HPDE6-E6E7 (cell line): ENCODE measurements at regions not wholly inside any gene's neighbourhood (a gene's known extent, or its start where the extent isn't known, plus 50 kb on each side); places are given as distances from the start of the nearest gene placed in this dataset.
A peak's percentile ranks its signal among the peaks of the same experiment; 100 is the strongest.

ENCODE experiments used
- DNase-seq: peaks from one replicate; pipeline ENCODE4 v3.0.0; 2011; ENCODE audit warnings: missing footprints; ENCODE audit errors: extremely low spot score

- DNase-seq, result no peak
Observed at GRCh38 chr20:50273601-50274491, 83.2 kb downstream of the CEBPB start.

DNA sequence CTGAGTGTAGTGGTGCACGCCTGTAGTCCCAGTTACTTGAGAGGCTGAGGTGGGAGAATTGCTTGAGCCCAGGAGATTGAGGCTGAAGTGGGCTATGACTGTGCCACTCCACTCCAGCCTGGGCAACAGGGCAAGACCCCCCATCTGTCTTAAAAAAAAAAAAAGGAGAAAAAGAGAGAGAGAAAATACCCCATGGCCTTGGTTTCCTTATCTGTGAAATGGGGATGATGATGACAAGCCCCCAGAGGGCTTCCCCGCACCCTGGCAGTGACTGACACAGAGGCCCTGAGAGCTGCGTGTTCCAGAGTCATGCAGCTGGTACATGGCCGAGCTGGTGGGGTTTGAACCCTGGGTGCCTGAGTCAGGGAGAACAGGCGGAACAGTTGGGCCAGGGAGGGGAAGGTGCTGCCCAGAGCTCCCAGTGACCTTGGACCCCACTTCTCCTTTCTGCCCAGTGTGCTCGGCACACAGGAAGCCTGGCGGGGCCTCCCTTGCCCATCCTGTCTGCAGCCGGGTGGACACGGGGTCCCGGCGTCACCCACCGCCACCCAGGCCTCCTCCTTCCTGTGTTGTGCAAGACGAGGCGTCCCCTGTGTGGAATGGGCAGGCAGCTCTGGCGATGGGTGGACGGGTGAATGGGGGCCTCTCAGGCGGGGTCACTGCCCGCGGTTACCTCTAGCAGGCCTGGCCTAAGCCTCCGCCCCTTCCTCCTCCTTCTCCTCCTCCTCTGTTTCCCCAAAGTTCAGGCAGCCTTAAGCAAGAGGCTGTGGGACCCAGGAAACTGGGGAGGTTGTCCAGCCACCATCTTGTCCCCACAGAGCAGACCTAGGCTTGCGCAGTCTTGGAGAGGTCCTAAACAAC is 84.2 kb downstream of the CEBPB start:
- DNase-seq, result no peak

GRCh38 chr20:50276119-50277063 is 85.8 kb downstream of the CEBPB start:
- DNase-seq, result no peak

GRCh38 chr20:50277064-50277415 is 86.4 kb downstream of the CEBPB start:
- no peak for DNase-seq

DNA sequence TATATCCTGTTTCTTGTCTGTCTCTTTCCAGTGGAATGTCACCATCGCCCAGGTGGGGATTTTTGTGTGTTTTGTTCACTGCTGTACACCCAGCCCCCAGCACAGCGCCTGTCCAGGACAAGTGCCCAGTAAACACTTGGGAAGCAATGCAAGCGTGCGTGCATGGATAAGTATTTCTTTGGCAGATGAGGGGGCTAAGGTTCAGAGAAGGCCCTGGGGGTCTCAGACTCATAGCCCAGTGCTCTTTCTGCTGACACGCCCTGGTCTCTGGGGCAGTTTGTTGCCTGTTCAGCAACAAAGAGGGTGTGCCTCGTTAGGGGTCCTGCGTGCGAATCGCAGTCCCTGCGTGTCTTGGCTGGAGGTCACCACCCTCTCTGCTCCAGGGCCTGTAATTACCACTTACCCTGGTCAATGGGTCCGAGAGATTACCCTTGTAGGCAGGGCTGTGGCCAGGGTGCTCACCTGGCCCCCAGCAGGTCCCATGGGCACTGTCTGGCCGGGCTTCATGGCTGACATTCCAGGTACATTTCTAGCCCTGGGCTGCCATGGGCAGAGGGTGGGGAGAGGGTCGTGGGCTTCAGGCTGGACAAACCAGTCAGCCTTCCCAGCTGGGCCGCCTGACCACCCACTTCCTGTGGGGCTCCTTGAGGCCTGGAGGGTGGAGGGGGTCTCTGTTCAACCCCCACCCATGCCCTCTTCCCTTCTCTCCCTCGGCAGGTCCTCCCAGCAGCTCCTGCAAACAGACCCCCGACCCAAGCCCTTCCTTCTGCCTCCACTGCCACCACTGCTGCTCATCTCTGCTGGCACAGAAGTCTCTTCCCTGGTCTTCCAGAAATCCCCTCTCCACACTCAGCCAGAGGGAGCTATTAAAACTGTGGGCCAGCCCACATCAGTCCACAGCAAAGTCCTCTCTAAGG is 87.1 kb downstream of the CEBPB start:
- DNase-seq, result no peak

- DNase-seq, result no peak
Observed at GRCh38 chr20:50278377-50278683, 87.7 kb downstream of the CEBPB start.

- DNase-seq, result peak; percentile 54
Observed at GRCh38 chr20:50278684-50279531, 88.3 kb downstream of the CEBPB start.

- DNase-seq, result no peak
Observed at GRCh38 chr20:50279988-50280850, 89.6 kb downstream of the CEBPB start.

- DNase-seq, result no peak
Observed at GRCh38 chr20:50280851-50281655, 90.4 kb downstream of the CEBPB start.

DNA sequence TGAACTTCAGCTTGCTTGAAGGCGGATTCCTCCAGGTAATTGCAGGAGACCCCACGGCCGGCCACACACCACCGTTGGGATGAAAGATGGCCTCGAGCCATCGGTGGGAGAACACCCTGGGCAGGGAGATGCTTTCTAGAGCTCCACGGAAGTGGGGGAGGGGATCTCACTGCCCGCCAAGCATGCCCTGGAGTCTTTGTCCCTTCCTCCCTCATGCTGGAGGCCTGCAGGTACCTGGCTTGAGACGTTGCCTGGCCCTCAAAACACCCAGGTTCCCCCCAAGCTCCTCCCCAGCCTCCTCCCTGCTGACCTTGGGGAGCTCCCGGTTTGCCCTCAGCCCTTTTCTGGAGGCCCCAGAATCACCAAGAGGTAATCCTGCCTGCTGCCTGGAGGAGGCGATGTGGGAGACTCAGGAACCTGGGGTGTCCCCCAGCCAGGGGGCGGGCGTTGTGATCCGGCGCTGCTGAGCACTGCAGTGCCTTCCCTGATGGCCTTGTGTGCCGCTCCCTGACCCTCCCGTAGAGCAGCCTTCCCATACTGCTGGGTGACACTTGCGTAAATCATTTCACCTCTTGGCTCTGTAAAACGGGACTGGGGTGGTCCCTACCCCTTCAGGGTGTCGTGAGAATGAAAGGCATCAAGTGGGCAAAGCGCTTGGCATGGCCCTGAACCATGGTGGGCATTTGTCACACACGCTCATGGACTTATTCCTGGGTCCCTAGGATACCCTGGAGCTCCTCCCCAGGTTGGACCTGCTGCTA is 91.4 kb downstream of the CEBPB start:
- no peak for DNase-seq

GRCh38 chr20:50282592-50283241 is 92.1 kb downstream of the CEBPB start:
- DNase-seq, result no peak

DNA sequence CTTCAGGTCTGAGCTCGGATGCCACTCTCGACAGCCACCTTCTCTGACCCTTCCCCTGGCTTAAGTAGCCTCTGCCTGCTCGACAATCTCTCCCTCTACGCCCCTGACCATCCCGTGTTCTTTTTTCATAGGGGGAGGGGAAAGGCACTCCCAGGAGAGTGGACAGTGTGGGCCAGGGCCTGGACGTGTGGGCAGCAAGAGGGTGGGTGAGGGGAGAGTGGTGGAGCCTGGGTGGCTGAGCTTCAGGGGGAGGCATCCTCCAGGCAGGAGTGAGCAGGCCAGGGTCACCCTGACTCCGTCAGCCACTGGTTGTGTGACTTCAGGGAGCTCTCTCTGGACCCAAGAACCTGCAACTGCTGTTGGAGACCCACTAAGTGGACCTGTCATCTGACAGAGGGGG is 92.7 kb downstream of the CEBPB start:
- DNase-seq, result no peak

GRCh38 chr20:50283922-50284810 is 93.5 kb downstream of the CEBPB start:
- DNase-seq, result peak; percentile 97

DNA sequence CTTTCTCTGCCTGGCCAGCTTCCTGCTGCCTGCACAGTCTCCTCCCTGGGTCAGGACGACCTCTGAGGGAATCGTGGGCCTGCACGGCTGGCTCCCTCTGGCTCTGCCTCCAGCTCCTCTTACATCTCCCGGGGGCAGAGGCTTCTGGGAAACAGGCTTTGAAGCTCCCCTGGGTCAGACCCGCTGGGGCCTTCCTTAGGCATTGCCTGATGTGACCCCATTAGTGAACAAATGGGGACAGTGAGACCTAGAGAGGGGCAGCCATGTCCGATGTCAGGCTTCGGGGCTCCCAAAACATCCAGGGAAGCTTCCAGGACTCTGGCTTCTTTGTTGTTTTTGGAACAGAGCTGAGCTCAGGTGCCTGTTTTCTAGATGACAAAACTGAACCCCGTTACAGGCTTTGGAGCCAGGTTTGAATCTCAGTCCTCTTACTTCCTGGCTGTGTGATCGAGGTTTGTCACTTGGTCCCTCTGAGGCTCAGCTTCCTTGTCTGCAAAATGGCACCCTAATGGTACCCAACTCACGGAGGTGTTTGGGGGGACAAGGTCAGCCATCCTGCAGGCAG is 94.3 kb downstream of the CEBPB start:
- no peak for DNase-seq

- no peak for DNase-seq
Observed at GRCh38 chr20:50285376-50286173, 94.9 kb downstream of the CEBPB start.
